Jurkat, Clone E6-1 (cell line): ENCODE measurements at regions not wholly inside any gene's neighbourhood (a gene's known extent, or its start where the extent isn't known, plus 50 kb on each side); places are given as distances from the start of the nearest gene placed in this dataset.
"Not testable (repeated sequence)": the region's sequence is repeated elsewhere in the genome, so short reads cannot be mapped to it uniquely, and the experiment has no call there.

Experiments used
- DNase-seq: peaks from one replicate; pipeline ENCODE4 v3.0.0-alpha.2; 2011; ENCODE audit warnings: low read depth, low spot score
- H3K4me3 ChIP-seq: 2 replicates; pipeline ENCODE4 v1.5.1; 2011; ENCODE audit warnings: mild to moderate bottlenecking, low read length, control low read depth, moderate library complexity

GRCh38 chr13:44135566-44135965 lies 238.1 kb upstream of the SERP2 start:
- no peak for DNase-seq
- no peak overlapping the region for H3K4me3 ChIP-seq

GRCh38 chr13:44136696-44137268 lies 236.8 kb upstream of the SERP2 start:
- DNase-seq: no peak
- H3K4me3 ChIP-seq: no peak overlapping the region

- H3K4me3 ChIP-seq: no peak overlapping the region
Observed at GRCh38 chr13:44137466-44137865, 236.2 kb upstream of the SERP2 start.

GRCh38 chr13:44140146-44140545 lies 233.5 kb upstream of the SERP2 start:
- no peak for DNase-seq
- H3K4me3 ChIP-seq: no peak overlapping the region

More at GRCh38 chr13:44137466-44137865, 236.2 kb upstream of the SERP2 start:
- no peak for DNase-seq

- no peak for DNase-seq
- peak overlapping the region; percentile 76 for H3K4me3 ChIP-seq
Observed at GRCh38 chr13:44140888-44141724, 232.5 kb upstream of the SERP2 start.

- peak; percentile 73 for DNase-seq
- peak overlapping the region; percentile 76 for H3K4me3 ChIP-seq
Observed at GRCh38 chr13:44141725-44142539, 231.7 kb upstream of the SERP2 start.

- no peak for DNase-seq
- peak overlapping the region; percentile 59 for H3K4me3 ChIP-seq
Observed at GRCh38 chr13:44142540-44142867, 231.1 kb upstream of the SERP2 start.

- DNase-seq: no peak
- H3K4me3 ChIP-seq: no peak overlapping the region
Observed at GRCh38 chr13:44142941-44143665, 230.5 kb upstream of the SERP2 start.

- no peak overlapping the region for H3K4me3 ChIP-seq
- no peak for DNase-seq
Observed at GRCh38 chr13:44146138-44146537, 227.5 kb upstream of the SERP2 start.

GRCh38 chr13:44147233-44147632 lies 226.4 kb upstream of the SERP2 start:
- H3K4me3 ChIP-seq: no peak overlapping the region
- DNase-seq: no peak

- DNase-seq: no peak
- no peak overlapping the region for H3K4me3 ChIP-seq
Observed at GRCh38 chr13:44147648-44148047, 226.0 kb upstream of the SERP2 start.

GRCh38 chr13:44148159-44148914 lies 225.3 kb upstream of the SERP2 start:
- no peak for DNase-seq
- no peak overlapping the region for H3K4me3 ChIP-seq

GRCh38 chr13:44149231-44149630 lies 224.4 kb upstream of the SERP2 start:
- not testable (repeated sequence) for DNase-seq, H3K4me3 ChIP-seq

GRCh38 chr13:44149821-44150220 lies 223.8 kb upstream of the SERP2 start:
- DNase-seq: no peak
- H3K4me3 ChIP-seq: no peak overlapping the region

GRCh38 chr13:44151474-44151873 lies 222.2 kb upstream of the SERP2 start:
- no peak for DNase-seq
- no peak overlapping the region for H3K4me3 ChIP-seq

- no peak overlapping the region for H3K4me3 ChIP-seq
- DNase-seq: no peak
Observed at GRCh38 chr13:44153496-44153895, 220.1 kb upstream of the SERP2 start.

GRCh38 chr13:44155422-44156293 lies 218.0 kb upstream of the SERP2 start:
- H3K4me3 ChIP-seq: no peak overlapping the region
- DNase-seq: no peak

- DNase-seq: no peak
Observed at GRCh38 chr13:44156294-44156658, 217.3 kb upstream of the SERP2 start.

More at GRCh38 chr13:44156294-44156658, 217.3 kb upstream of the SERP2 start:
- H3K4me3 ChIP-seq: no peak overlapping the region
